ENCODE measurements at regions not wholly inside any gene's neighbourhood (a gene's known extent, or its start where the extent isn't known, plus 50 kb on each side); places are given as distances from the start of the nearest gene placed in this dataset.

DNA sequence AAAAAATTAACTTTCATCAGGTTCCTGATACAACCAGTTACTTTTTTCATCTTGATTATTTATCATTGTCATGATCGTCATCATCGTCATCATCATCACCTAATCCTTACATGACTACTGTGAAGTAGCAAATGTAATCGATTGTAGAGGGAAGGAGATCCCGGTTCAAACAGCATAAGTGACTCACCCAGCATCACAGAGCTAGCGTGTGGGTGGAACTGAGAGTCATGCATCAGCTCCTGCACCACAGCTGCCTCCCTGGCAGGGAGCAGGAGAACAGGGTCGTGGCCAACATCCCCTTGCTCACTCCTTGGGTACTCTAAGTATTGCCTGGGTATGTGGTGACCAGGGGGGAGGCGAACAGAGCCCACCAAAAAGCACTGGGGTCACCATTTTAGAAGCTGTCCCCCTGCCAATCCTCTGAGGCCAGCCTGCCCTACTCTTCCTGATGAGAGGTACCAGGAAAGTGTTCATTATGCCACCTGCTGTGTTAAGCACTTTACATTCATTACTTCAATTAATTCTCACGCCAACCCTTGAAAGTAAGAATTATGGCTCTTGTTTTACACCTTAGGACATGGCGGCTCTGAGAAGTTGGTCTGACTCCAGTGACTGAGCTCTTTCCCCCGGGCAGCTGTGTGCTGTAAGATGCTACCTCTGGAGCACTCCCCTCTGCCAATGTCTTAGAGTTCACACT lies 425.2 kb downstream of the CD83 start:
- Histone ChIP-seq H3K4me1 (peaks cover 0 to 8% (median 0%) of the 10 kb centered on the region in 4 donors), H3K27me3 (no peaks in the 10 kb centered on the region), H3K4me3 (no peak overlapping the region), H3K9me3 (no peaks in the 10 kb centered on the region), H3K36me3 (no peaks in the 10 kb centered on the region), H3K27ac (no peak overlapping the region)
- 73 to 78% (median 76%) methylated on average over 10 of the region's 10 CpGs for WGBS, 5 donors
- intact Hi-C loops (cut with DNase I; ENCODE audit: low total_unique reads) = no loop called here
- DNase-seq = peak in 1 of 2 donors; percentile 24
- TF ChIP-seq, protein P1, sequence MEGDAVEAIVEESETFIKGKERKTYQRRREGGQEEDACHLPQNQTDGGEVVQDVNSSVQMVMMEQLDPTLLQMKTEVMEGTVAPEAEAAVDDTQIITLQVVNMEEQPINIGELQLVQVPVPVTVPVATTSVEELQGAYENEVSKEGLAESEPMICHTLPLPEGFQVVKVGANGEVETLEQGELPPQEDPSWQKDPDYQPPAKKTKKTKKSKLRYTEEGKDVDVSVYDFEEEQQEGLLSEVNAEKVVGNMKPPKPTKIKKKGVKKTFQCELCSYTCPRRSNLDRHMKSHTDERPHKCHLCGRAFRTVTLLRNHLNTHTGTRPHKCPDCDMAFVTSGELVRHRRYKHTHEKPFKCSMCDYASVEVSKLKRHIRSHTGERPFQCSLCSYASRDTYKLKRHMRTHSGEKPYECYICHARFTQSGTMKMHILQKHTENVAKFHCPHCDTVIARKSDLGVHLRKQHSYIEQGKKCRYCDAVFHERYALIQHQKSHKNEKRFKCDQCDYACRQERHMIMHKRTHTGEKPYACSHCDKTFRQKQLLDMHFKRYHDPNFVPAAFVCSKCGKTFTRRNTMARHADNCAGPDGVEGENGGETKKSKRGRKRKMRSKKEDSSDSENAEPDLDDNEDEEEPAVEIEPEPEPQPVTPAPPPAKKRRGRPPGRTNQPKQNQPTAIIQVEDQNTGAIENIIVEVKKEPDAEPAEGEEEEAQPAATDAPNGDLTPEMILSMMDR (IDR thresholded peaks at IDR 0.05) = no peak
- TF ChIP-seq EP300 (IDR thresholded peaks at IDR 0.05) (no peak), POLR2AphosphoS5 (IDR thresholded peaks at IDR 0.05) (no peak), POLR2A (IDR thresholded peaks at IDR 0.05) (no peak)

DNA sequence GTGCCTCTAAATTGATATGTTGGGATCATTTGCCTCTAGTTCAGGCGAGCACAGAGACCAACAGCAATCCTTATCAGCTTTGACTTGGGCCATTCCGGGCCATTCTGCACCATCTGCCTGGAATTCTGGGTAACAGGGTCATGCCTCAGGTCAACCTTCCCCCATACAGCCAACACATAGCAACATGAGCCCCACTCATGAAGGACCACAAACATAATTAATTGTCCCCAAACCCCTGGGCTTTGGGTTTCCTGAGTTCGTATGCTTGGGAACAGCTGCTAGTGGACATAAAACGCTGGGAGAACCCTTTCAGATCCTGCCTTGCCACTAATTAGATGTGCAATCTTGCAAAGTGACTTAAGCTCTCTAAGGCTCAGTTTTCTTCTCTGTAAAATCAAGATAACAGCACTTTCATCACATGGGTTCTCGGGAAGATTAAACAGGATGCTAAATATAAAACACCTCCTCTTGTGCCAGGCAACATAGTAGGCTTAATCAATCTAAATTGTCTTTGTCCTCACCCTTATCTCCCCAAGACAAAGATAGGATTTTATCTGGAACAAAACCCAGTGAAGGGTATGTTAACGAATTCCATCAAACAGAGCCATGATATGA lies 426.5 kb downstream of the CD83 start:
- Histone ChIP-seq H3K4me1 (peaks cover 0 to 8% (median 0%) of the 10 kb centered on the region in 4 donors), H3K9me3 (no peaks in the 10 kb centered on the region), H3K36me3 (no peaks in the 10 kb centered on the region), H3K27ac (no peak overlapping the region), H3K27me3 (no peaks in the 10 kb centered on the region), H3K4me3 (no peak overlapping the region)
- DNase-seq = no peak
- TF ChIP-seq POLR2A (IDR thresholded peaks at IDR 0.05) = no peak
- TF ChIP-seq EP300 (IDR thresholded peaks at IDR 0.05) = no peak
- no peak for TF ChIP-seq POLR2AphosphoS5 (IDR thresholded peaks at IDR 0.05)
- TF ChIP-seq, protein P1 (IDR thresholded peaks at IDR 0.05) = no peak
- intact Hi-C loops (cut with DNase I; ENCODE audit: low total_unique reads) = no loop called here
- 57 to 74% (median 63%) methylated on average over 6 of the region's 6 CpGs for WGBS, 5 donors

DNA sequence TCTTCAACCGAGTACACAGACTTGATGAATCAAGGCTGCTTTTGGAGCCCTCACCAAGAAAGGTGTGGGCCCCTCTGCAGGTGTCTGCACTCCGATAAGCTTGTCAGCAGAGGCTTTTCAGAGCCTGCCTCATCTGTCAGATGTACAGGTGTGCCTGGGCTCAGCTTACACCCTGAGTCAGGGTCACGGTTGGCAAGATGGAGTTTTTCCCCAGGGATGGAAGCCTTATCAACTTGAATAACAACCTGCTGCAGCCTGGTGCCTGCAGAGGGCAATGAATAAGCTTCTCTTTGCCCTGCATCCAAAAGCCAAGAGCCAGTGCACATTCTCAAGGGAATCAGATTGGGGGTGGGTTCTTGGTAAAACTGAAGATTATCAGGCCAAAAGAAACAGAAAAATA lies 427.1 kb downstream of the CD83 start:
- whole genome bisulfite sequencing, 5 donors = 39 to 71% (median 48%) methylated on average over 3 of the region's 3 CpGs
- TF ChIP-seq EP300 (IDR thresholded peaks at IDR 0.05) (no peak), POLR2A (IDR thresholded peaks at IDR 0.05) (no peak), POLR2AphosphoS5 (IDR thresholded peaks at IDR 0.05) (no peak)
- TF ChIP-seq, protein P1 (IDR thresholded peaks at IDR 0.05) = no peak
- peaks cover 0 to 8% (median 0%) of the 10 kb centered on the region in 4 donors for H3K4me1 ChIP-seq
- no peak overlapping the region for H3K27ac ChIP-seq
- no peaks in the 10 kb centered on the region for H3K36me3 ChIP-seq
- H3K4me3 ChIP-seq = no peak overlapping the region
- peak in 1 of 2 donors; percentile 25 for DNase-seq
- H3K9me3 ChIP-seq = no peaks in the 10 kb centered on the region
- no peaks in the 10 kb centered on the region for H3K27me3 ChIP-seq
- intact Hi-C loops (cut with DNase I; ENCODE audit: low total_unique reads) = no loop called here

DNA sequence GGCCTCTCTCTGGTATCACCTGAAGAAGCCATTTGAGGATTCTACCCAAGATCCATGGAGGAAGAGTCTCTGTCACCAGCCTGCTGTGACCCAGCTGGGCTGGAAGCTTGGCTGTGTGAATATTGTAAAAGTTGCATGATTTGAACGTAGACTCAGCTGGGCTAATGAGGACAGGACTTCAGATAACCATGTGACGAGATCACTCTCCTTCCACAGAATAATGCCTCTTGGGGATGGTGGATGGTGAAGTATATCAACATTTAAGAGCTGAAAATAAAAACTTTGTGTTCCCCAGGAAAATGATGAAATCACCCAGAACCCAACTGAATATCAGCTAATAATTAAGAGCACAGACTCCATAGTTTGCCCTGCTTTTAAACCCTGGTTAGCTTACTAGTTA lies 427.9 kb downstream of the CD83 start:
- intact Hi-C loops (cut with DNase I; ENCODE audit: low total_unique reads) = no loop called here
- H3K27ac ChIP-seq = no peak overlapping the region
- 90 to 100% (median 93%) methylated on average over 2 of the region's 2 CpGs for WGBS, 5 donors

More for the DNA sequence above, 427.9 kb downstream of the CD83 start:
- H3K36me3 ChIP-seq = no peaks in the 10 kb centered on the region
- no peak for DNase-seq
- H3K4me1 ChIP-seq = peaks cover 0 to 3% (median 0%) of the 10 kb centered on the region in 4 donors
- TF ChIP-seq, protein P1 (IDR thresholded peaks at IDR 0.05) = no peak
- TF ChIP-seq POLR2AphosphoS5 (IDR thresholded peaks at IDR 0.05) (no peak), POLR2A (IDR thresholded peaks at IDR 0.05) (no peak), EP300 (IDR thresholded peaks at IDR 0.05) (no peak)
- no peak overlapping the region for H3K4me3 ChIP-seq
- H3K27me3 ChIP-seq = no peaks in the 10 kb centered on the region
- H3K9me3 ChIP-seq = no peaks in the 10 kb centered on the region
